Neural progenitor cell (in vitro differentiated cells): ENCODE measurements at regions not wholly inside any gene's neighbourhood (a gene's known extent, or its start where the extent isn't known, plus 50 kb on each side); places are given as distances from the start of the nearest gene placed in this dataset.

ENCODE experiments used
- CTCF ChIP-seq: fragments of 200-600 bp; sonication (generic); IDR thresholded peaks from 2 replicates; pipeline ENCODE4 v1.5.1; 2017; ENCODE audit warnings: antibody characterized with exemption, mild to moderate bottlenecking
- EZH2 ChIP-seq: fragments of 200-600 bp; sonication (generic); IDR thresholded peaks from 2 replicates; pipeline ENCODE4 v1.6.1; 2017; ENCODE audit warnings: antibody characterized with exemption, mild to moderate bottlenecking, moderate library complexity
- EZH2phosphoT487 ChIP-seq: fragments of 200-600 bp; sonication (generic); IDR thresholded peaks from 2 replicates; pipeline ENCODE4 v1.6.1; 2017; ENCODE audit warnings: antibody characterized with exemption

- TF ChIP-seq CTCF (no peak), EZH2 (no peak), EZH2phosphoT487 (no peak)
These were observed 97.1 kb upstream of the PRSS3 start for GRCh38 chr9:33698267-33698666.
